ENCODE measurements at regions not wholly inside any gene's neighbourhood (a gene's known extent, or its start where the extent isn't known, plus 50 kb on each side); places are given as distances from the start of the nearest gene placed in this dataset.

DNA sequence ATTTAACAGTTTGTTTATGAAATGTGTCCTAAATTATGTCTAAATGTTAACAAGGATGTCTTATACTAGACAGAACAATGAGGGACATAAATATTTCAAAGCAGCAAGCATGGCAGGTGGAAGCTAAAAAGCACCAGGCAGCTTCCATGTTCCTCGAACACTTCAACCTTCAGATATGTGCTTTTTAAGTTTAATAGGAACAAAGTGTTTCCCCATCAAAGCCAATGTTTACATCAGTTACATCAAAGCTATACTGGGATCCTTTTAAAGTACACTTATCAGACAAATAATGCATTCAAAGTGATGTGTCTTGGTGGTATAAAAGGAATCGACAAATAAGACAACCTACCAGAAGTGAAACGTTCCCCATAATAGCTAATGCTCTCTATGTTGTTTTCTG, 2841.1 kb upstream of the PCDH20 start:
- H3K4me3 Mint-ChIP-seq, result no peak overlapping the region
- intact Hi-C loops (cut with DNase I, micrococcal nuclease), result no loop called here
- no peaks in the 10 kb centered on the region for H3K27me3 Mint-ChIP-seq
- no peaks in the 10 kb centered on the region for H3K36me3 ChIP-seq (ENCODE audit: insufficient read depth, low read length)
- H3K4me1 ChIP-seq (ENCODE audit: insufficient read depth, low read length), result no peaks in the 10 kb centered on the region
- ATAC-seq (ENCODE audit: poor library complexity), result no peak
- DNase-seq, result no peak
- ChIA-PET POLR2A (interaction anchor here (0.6 kb wide), 1 partner anchor 90 kb away, joined by 3 read pairs; no protein-coding TSS in a partner anchor), CTCF (no interaction called here)
- no peak for TF ChIP-seq CTCF (IDR thresholded peaks at IDR 0.05)
- no peaks in the 10 kb centered on the region for H3K9me3 ChIP-seq (ENCODE audit: control insufficient read depth in 1 of 2, insufficient read depth in 1 of 2, low read length in 2 of 2)
- no peak overlapping the region for H3K4me3 ChIP-seq (ENCODE audit: low read length)
- H3K36me3 Mint-ChIP-seq (ENCODE audit: low read depth), result no peaks in the 10 kb centered on the region
- H3K27ac ChIP-seq (ENCODE audit: low read depth in 1 of 2, low read length in 2 of 2), result no peak overlapping the region
- no peak overlapping the region for H3K27ac Mint-ChIP-seq
- H3K27me3 ChIP-seq (ENCODE audit: control insufficient read depth in 1 of 2, insufficient read depth in 2 of 2, low read length in 2 of 2), result no peaks in the 10 kb centered on the region
- peaks cover 7% of the 10 kb centered on the region for H3K9me3 Mint-ChIP-seq
- no peaks in the 10 kb centered on the region for H3K4me1 Mint-ChIP-seq (ENCODE audit: low read depth)

- no peaks in the 10 kb centered on the region for H3K4me1 Mint-ChIP-seq (ENCODE audit: low read depth)
- H3K36me3 Mint-ChIP-seq (ENCODE audit: low read depth), result no peaks in the 10 kb centered on the region
- H3K9me3 Mint-ChIP-seq, result peaks cover 7% of the 10 kb centered on the region
- Histone ChIP-seq H3K27ac (ENCODE audit: low read depth in 1 of 2, low read length in 2 of 2) (no peak overlapping the region), H3K4me1 (ENCODE audit: insufficient read depth, low read length) (no peaks in the 10 kb centered on the region), H3K36me3 (ENCODE audit: insufficient read depth, low read length) (no peaks in the 10 kb centered on the region), H3K4me3 (ENCODE audit: low read length) (no peak overlapping the region), H3K27me3 (ENCODE audit: control insufficient read depth in 1 of 2, insufficient read depth in 2 of 2, low read length in 2 of 2) (no peaks in the 10 kb centered on the region), H3K9me3 (ENCODE audit: control insufficient read depth in 1 of 2, insufficient read depth in 1 of 2, low read length in 2 of 2) (no peaks in the 10 kb centered on the region)
- intact Hi-C loops (cut with DNase I, micrococcal nuclease), result no loop called here
- H3K4me3 Mint-ChIP-seq, result no peak overlapping the region
- no peak for DNase-seq
- H3K27ac Mint-ChIP-seq, result no peak overlapping the region
- no peak for TF ChIP-seq CTCF (IDR thresholded peaks at IDR 0.05)
- POLR2A ChIA-PET, result no interaction called here
- ATAC-seq (ENCODE audit: poor library complexity), result no peak
- CTCF ChIA-PET, result no interaction called here
- no peaks in the 10 kb centered on the region for H3K27me3 Mint-ChIP-seq
These were observed 2840.3 kb upstream of the PCDH20 start for GRCh38 chr13:64255988-64256387.

- H3K4me3 Mint-ChIP-seq, result no peak overlapping the region
- no peak overlapping the region for H3K27ac Mint-ChIP-seq
- H3K9me3 ChIP-seq (ENCODE audit: control insufficient read depth in 1 of 2, insufficient read depth in 1 of 2, low read length in 2 of 2), result no peaks in the 10 kb centered on the region
- no peaks in the 10 kb centered on the region for H3K27me3 ChIP-seq (ENCODE audit: control insufficient read depth in 1 of 2, insufficient read depth in 2 of 2, low read length in 2 of 2)
- POLR2A ChIA-PET, result no interaction called here
- ATAC-seq (ENCODE audit: poor library complexity) (no peak), DNase-seq (no peak)
- H3K4me3 ChIP-seq (ENCODE audit: low read length), result no peak overlapping the region
- H3K27me3 Mint-ChIP-seq, result no peaks in the 10 kb centered on the region
- H3K27ac ChIP-seq (ENCODE audit: low read depth in 1 of 2, low read length in 2 of 2), result no peak overlapping the region
- no peaks in the 10 kb centered on the region for H3K36me3 Mint-ChIP-seq (ENCODE audit: low read depth)
- H3K36me3 ChIP-seq (ENCODE audit: insufficient read depth, low read length), result no peaks in the 10 kb centered on the region
- no peaks in the 10 kb centered on the region for H3K4me1 ChIP-seq (ENCODE audit: insufficient read depth, low read length)
- no peak for TF ChIP-seq CTCF (IDR thresholded peaks at IDR 0.05)
- CTCF ChIA-PET, result no interaction called here
- no peaks in the 10 kb centered on the region for H3K4me1 Mint-ChIP-seq (ENCODE audit: low read depth)
- intact Hi-C loops (cut with DNase I, micrococcal nuclease), result no loop called here
- H3K9me3 Mint-ChIP-seq, result peaks cover 13% of the 10 kb centered on the region
These were observed 2832.9 kb upstream of the PCDH20 start for GRCh38 chr13:64248371-64249065.
